ENCODE measurements at regions not wholly inside any gene's neighbourhood (a gene's known extent, or its start where the extent isn't known, plus 50 kb on each side); places are given as distances from the start of the nearest gene placed in this dataset.

DNA sequence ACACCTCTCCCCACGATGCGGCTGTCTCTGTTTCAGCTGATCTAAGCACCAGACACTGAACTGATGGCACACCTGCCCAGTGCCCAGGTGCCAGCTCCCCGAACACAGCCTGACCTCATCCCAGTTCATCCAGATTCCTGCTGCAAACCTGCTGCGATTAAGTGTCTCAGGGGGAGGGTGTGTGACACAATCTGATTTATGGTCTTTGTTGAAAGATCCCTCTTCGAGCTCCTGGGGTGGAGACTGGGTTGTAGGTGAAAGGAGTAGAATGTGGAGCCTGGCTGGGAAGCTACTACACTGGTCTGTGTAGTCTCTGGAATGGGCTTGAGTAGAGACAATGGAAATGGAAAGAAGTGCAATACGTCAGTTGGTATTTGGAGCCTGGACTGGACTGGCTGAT, 390.3 kb downstream of the SHANK2 start:
- ATAC-seq = no peak

DNA sequence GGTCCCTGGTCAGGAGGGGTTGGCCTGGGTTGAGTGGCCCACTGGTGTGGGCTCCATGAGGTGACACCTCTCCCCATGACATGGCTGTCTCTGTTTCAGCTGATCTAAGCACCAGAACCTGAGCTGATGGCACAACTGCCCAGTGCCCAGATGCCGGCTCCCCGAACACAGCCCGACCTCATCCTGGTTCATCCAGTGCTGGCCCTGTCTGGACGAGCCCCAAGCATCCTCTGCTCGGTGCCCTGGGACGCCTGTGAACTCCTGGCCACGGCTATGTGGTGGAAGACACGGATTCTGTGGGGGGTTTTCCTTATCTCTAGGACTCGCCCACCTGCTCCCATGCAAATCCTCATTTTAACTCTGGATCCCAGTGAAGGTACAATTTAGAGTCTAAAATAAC, 389.2 kb downstream of the SHANK2 start:
- ATAC-seq = no peak

DNA sequence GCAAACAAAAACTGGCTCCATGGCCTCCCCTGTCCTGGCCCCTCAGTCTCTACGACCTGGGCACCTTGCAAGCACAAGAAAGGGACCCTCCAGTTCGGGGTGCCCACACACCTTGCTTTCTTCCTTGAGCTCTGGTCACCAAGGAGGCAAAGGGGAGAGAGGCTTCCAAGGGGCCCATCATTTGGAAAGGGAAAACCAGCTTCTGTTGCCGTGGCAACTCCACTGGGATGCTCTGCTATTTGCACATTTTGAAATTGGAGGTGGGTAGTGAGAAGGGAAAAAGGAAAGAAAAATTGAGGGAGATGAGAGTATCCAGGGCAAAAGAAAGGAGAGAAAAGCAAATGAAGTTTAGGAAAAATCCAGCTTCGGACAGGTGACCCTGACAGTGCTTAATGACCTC, 388.4 kb downstream of the SHANK2 start:
- no peak for ATAC-seq

DNA sequence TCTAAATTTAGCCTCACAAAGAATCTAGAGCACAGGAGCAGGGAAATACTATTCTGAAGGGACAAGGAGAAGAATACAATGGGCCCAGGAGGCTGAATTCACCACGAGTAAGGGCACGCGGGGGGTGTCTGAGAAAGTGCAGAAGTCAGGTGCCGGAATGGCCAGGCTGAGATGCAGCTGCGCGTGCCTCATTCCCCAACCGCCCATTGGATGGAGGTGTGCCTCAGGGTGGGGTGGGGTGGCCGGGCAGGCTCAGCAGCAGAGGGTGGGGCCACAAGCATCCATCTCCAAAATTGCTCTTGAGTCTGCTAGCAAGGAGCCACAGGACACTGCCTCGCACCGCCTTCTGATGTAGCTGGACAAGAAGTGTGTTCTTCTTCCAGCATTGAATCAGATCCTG, 387.0 kb downstream of the SHANK2 start:
- no peak for ATAC-seq

DNA sequence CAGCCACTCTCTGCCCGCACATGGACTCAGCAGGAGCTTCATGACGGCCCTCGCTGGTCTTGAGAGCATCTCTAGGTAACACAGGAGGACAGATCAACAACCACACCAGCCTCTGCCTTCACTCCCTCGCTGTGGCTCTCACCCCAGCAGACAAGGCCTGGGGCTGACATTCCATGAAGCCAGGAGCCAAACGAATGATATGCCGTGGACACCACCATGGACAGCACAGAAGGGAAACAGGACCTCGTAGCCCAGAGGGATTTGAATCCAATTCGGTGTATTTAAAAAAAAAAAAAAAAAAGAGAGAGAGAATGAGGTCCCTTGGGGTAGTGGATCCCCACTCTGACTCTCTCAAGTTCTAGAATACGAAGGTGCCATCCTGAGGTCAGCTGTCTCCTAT, 385.5 kb downstream of the SHANK2 start:
- ATAC-seq = no peak

DNA sequence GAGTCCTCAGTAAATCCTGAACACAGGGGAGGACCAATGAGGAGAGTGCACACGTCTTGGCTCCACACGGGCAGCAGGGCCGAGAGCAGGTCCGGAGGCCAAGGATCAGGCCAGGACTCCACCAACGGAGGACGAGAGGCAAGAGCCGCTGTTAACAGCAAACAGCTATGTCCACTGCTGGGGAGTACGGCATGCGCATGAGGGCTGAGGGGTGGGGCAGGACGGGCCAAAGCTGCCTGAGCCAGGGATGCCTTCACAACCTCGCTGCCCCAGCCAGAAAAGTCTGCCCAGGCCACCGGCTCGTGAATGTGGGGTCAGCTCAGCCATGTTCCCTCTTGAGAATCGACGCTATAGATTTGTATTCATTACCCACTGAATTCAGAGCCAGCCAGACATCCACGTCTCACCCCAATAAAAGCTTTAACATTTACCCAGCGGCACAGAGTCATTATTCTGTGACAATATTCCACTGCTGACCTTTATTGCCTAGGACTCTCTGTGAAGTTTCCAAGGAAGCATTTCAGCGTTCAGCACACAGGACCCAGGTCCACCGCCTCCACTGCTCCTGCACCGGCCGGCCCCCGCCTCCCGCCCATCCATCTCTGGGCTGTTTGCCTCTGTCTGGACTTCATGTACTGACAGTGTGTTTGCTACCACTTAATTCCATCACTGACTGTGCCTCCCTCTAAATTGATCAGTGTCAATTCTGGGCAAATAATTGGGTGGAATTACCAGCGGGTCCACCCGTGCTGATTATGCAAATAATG, 384.9 kb downstream of the SHANK2 start:
- no peak for ATAC-seq

DNA sequence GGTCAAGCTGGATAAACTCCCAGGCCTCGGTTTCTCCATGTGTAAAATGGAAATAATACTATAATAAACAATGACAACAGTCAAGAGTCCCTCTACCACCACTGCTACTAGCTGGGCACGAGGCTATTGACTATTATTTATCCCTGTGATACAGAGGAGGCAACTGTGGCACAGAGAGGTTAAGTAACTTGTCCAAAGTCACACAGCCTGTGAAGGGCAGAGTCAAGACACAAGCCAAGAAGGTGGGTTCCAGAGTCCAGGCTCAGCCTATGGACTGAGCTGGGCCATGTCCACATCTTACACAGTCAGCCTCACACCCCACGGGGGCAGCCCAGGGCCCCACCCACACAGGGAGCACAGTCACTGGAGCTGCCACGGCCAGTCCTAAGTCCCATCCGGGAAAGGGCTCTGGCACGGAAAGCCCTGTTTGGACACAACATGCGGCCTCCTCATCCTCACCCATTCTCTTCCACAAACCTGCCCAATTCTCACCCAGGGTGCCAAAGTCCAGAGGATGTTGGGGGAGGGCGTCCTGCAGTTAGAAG, 384.0 kb downstream of the SHANK2 start:
- ATAC-seq = no peak

DNA sequence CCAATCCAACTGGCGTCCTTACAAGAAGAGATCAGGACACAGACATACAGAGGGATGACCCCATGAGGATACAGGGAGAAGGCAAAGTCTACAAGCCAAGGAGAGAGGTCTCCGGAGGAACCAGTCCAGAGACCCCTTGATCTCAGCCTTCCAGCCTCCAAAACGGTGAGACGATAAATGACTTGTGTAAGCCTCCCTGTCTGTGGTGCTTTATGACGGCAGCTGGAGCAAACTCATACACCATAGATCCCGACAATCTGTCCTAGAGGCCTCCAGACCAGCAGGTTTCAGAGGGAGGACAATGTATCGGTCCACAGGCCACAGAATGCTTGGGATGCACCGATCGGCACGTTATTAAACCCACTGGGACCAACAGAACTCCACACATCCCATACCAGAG, 383.3 kb downstream of the SHANK2 start:
- ATAC-seq = no peak

DNA sequence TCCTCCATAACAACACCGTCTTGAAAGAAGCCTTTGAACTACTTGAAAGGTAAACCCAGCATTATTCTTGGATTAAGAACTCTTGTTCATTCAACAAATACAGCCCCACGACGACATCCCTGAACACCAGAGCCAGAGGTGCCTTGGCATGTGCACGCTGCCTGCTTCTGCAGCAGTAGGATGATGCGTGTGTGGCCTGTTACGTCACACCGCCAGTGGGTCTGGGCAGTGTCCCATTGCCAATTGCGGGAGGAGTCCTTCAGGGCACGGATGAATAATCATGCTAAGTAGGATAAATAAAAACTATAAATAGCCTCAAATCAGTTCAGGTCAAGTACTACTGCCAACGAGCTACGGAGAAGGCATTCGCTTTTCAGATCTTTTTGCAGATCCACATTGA, 380.5 kb downstream of the SHANK2 start:
- no peak for ATAC-seq

DNA sequence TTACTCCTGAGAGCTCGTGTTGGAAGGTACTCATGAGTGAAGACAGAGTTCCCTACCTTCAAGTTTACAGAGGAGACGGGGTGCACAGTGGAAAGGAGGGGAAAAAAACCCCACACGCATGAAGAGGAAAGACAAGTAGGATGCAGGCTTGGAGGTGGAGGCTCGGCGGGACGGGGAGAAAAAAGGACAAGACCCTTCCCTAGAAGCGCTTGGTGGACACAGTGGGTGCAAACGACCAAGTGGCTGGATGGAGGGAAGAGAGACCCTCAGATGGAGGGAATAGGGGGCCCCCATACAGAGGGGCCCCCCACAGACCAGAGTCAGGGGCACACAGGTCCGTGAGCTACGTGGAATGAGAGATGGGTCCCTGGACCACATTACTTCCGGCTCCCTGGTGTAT, 380.1 kb downstream of the SHANK2 start:
- ATAC-seq = no peak

DNA sequence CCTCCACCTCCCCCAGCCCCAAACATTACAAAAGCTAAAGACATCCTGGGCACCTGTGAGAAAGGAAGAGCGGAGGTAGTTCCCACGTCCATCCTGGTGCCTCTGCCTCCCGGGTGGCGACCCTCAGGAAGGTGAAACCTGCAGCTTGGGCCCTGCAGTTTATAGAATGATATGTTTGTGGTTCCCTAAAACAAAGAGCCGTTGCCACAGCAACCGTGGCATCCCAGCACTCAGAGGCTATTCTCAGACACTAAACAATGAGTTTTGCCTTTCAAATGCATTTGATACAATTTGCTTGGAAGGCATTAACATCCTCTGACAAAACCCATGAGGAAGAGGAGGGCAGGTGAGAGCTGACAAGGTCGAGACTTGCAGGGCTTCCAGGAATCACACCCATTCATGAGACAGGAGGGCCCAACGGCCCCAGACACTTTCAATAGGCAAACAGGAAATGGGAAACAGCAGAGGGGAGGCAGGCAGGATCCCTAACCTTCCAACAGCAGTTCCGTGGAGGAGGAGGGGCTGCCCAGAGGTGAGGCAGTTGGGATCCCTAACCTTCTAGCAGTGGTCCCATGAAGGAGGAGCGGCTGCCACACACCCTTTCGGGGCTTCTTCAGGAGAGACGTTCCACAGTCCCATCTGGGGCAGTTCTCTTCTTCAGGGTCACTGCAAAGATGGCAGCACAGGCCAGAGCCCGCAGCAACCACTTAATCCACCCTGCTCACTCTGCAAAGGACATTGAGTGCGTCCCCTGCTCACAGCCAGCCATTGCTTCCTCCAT, 379.2 kb downstream of the SHANK2 start:
- no peak for ATAC-seq

DNA sequence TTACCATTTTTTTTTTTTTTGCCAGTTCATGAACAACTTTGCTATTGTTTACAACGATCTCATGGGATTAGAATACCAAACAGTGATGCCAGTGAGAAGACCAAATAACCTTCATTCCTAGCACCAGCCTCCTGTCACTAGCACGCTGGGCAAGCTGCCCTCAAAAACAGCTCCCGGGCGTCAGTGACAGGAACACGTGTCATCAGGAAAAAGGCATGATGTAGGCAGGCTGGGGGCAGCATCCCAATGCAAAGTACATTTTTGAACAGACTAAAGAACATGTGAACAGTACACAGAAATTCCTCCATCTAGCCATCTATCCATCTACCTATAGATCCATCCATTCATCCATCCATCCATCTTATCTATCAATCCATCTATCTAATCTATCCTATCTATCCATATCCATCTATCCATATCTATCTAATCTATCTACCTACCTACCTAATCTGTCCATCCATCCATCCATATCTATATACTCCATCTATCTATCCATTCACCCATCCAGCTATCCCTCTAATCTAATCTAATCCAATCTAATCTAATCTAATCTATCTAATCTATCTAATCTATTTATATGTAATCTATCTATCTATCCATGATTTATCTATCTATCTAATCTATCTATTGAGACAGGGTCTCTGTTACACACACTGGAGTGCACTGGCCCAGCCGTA, 378.5 kb downstream of the SHANK2 start:
- ATAC-seq = no peak

DNA sequence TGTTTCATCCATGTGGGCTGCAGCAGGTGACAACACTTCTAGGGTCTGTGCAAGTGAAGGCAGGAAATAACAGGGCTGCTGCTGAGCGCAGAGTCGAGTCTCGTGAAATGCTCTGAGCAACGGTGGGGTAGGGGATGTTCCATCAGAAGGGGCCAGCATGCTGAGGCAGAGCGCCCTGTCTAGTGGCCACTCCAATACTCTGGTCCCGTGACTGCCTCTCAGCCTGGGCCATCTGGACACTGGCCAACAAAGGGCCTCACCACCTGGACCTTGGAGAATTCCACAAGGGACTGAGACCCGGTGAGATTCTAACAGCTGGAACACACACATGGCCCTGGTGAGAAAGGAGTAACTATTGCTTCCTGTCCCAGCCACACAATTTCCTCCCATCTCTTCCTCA, 375.7 kb downstream of the SHANK2 start:
- ATAC-seq = no peak

DNA sequence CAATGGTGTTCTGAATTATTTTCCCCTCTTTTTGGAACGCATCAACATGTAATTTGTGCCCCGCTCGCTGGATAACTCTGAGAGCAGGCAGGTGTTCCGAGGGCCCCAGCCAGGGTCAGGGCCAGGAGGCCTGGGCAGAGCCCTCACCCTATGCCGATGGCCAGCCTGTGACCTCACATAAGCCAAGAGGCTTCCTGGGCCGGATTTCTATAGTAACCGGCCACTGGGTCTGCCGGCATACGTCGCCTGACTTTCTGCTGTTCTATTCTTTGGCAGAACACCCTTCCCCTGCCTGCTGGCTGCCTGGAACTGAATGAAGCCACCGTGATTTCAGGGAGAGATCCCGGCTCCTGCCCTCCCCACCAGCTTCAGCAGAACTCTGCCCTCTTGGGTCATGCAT, 375.2 kb downstream of the SHANK2 start:
- ATAC-seq = no peak

DNA sequence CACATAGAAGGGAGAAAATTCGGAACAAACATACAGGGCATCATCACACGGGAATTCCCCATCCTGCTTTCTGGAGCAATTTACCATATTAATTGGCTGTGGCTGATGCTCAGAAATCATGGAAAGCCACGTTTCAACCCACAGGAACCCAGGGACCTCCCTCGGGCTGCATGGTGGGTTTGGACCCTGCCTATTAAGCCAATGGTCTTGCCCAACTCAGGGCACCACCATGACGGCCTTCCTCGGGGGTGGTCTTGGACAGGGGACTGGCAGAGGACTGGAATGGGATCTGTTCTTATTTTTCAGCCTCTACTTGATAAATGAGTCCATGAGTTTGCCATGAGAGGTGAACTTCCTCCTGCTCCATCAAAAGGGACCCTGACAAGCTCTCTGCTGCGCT, 374.0 kb downstream of the SHANK2 start:
- ATAC-seq = no peak

DNA sequence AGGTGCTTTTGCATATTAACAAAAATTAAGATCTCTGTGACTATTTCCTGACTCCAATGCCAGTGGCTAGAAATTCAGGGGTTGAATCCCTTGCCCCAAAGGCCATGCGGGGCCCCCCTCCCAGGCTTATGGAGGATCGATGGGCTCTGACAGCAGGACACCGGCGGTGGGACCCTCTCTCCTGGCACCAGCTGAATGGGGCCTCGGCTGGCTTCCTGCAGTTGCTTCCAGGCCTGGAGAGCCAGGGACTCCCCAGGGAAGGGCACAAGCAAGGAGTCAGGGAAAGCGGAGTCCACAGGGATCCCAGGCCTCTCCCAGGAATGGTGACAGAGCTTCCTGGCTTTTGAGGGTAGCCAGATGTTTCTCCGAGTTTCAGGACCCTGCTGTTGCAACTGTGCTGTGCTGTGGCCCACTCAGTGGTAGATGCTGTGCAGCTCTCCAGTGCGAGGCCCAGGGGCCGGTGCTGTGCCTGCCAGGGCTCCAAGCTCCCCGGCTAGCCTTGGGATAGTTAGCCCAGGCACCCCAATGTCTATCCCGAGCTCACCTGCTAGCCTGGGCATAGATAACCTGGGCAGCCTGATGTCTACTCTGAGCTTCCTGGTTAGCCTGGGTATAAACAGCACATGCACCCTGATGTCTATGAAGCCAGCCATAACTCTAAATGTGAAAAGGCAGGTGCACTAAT, 372.6 kb downstream of the SHANK2 start:
- no peak for ATAC-seq

DNA sequence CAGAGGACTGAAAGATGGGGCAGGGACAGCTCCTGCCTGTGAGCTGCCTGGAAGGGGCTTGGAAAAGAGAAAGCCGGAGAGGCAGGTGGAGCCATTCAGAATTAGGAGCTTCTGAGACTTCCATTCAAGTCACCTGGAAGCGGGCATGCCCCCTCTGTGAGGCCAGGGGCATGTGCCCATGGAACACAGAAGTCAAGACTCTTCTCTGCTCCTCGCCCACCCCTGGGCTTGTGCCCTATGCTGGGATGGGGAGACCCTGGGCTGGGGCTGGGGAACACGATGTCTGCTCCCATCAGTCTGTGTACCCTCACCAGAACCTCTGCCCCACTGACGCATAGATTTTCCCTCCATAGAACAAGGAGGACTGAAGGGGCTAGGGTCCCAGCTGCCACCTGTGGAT, 372.0 kb downstream of the SHANK2 start:
- no peak for ATAC-seq

DNA sequence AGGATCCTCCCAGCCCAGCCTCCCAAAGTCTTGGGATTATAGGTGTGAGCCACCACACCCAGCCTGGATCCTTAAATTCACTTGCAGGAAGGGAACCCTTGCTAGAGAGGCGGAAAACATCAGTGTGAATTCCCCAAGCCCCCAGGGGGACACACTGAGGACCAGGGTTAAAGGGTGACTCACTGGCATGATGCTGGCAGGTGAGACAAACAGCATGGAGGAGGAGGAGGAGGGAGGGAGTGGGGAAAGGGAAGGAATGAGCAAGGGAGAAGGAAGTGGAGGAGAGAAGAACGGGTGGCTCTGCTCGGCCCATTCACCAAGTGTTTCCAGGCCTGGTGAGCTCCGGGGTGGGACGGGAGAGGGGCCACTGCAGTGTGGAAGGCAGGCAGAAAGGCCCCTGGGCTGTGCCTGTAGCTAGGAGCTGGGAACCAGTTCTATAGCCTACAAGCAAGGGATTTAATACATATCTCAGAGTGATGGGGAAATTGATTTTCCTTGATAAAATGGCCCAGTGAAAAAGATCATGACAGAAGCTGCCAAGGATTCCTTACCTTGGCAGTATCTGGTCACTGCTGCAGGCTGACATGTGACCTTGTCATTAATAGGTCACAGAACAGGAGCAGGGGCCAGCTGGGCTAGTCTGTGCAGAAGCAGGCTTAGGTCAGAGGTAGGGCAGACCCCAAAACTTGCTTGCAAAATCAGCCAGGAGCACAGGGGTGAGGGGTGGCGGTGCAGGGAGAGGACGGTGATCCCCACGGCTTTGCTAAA, 370.2 kb downstream of the SHANK2 start:
- no peak for ATAC-seq

DNA sequence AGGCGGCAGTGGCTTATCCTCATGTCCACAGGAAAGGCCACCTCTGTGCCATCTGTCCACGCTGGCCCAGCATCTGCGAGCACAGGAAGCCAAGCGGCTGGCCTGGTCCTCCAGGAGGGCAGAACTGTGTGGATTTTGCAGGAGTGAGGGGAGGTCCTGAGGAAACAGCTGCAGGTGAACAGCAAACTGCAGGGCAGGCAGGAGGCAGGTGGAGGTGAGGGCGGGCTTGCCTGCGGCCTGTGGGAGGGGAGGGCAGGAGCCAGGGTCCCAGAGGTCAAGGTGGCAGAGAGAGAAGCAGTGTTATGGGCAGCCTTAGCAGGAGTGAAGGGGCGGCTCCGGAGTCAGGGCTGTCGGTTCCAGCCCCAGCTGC, 369.7 kb downstream of the SHANK2 start:
- no peak for ATAC-seq

DNA sequence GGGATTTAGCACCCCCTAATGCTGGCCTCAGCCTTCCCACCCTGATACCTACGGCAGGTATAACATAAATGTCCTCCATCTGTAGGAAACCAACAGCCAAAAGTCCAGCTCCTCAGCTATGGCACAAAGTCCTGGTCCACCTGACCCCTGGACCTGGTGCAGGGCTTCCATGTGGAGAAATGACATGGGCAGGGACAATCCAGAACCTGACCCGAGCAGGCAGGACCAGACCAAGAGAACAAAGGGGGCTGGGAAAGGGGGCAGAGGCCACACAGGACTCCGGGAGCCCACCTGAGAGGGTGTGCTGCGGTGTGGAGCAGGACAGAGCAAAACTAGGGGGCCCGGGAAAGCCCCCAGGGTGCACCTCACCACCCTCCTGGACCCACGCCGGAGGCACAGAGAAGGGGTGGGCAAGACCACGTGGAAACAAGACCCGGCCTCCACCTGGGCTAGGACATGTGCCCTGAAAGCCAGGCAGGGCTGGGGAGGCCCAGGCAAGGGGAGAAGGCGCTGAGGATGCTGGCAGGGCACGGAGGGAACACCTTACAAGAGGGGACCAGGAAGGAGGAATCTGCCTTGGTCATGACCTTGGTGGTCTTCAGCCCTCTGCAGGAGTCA, 368.9 kb downstream of the SHANK2 start:
- ATAC-seq = no peak

DNA sequence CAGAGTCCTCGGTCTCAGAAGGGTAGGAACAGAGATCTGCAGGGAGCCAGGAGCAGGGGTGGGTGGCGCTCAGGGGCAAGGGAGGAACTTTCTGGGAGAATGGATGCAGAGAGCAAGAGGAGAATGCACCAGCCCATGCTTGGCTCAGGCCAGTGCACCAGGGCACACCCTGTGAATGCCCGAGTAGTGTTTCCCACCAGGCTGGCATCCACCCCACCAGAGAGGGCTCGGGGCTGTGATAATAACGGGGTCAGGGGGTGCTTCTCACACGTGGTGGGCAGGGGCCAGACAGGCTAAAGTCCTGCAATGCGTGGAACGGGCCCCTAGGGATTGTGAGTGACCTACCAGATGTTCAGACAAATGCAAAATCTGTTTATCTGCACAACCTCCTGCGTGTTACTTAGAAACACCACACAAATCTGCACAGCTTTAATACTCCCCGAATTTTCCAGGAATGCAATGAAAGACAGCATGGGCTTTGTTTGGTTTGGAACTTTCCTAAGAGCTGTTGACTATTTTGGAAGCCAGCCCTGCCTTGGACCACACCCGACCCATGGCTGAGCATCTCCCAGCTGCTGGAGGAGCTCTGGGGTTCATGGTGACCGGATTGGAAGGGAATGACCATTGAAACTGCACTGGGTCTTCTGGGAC, 368.3 kb downstream of the SHANK2 start:
- ATAC-seq = no peak
